Caco-2 (cell line): ENCODE measurements at regions not wholly inside any gene's neighbourhood (a gene's known extent, or its start where the extent isn't known, plus 50 kb on each side); places are given as distances from the start of the nearest gene placed in this dataset.

Experiments used
- BruUV-seq: library from RNA; stranded (reverse); fragments of 400-500 nt; replicated peaks from 2 replicates; lab custom pipeline; 2021; lab: Mats Ljungman, UMichigan
- CTCF ChIA-PET: fragments of 300-600 bp; sonication (Branson Sonifier 250); formaldehyde crosslinking; loops from one replicate; lab custom pipeline; 2022; ENCODE audit warnings: antibody characterized with exemption; lab: Charles Lee
- POLR2A ChIA-PET: fragments of 300-600 bp; sonication (Branson Sonifier 250); formaldehyde crosslinking; loops from one replicate; lab custom pipeline; 2022; ENCODE audit warnings: antibody characterized with exemption; lab: Charles Lee
- DNase-seq, 2 experiments: peaks; one replicate each; pipeline versions ENCODE4 v3.0.0 to v3.0.0-alpha.2; 2020 to 2022
- H3K27me3 ChIP-seq: replicated peaks from 2 replicates; pipeline ENCODE4 v1.6.0; 2011; ENCODE audit warnings: low read length; ENCODE audit not compliant: control insufficient read depth, insufficient read depth
- H3K36me3 ChIP-seq: 2 replicates; pipeline ENCODE4 v1.5.1; 2011; ENCODE audit warnings: low read length; ENCODE audit not compliant: control insufficient read depth, insufficient read depth
- H3K4me1 ChIP-seq: fragments of 250-450 bp; sonication (Bioruptor Pico); 2 replicates; pipeline ENCODE4 v1.5.1; 2020; ENCODE audit warnings: mild to moderate bottlenecking
- H3K4me3 ChIP-seq: 2 replicates; pipeline ENCODE4 v1.5.1; 2011; ENCODE audit warnings: low read depth, mild to moderate bottlenecking, control low read depth, low read length
- H3K9me3 ChIP-seq: fragments of 250-450 bp; sonication (Bioruptor Pico); 2 replicates; pipeline ENCODE4 v1.5.1; 2020; ENCODE audit warnings: mild to moderate bottlenecking, moderate library complexity
- H3K27ac Mint-ChIP-seq: one replicate; pipeline ENCODE4 v1.8.0; 2022; ENCODE audit warnings: mixed read lengths; ENCODE audit not compliant: unreplicated experiment
- H3K27me3 Mint-ChIP-seq: one replicate; pipeline ENCODE4 v1.8.0; 2022; ENCODE audit warnings: mixed read lengths; ENCODE audit not compliant: insufficient read depth, unreplicated experiment
- H3K36me3 Mint-ChIP-seq: one replicate; pipeline ENCODE4 v1.8.0; 2022; ENCODE audit warnings: mild to moderate bottlenecking, mixed read lengths; ENCODE audit not compliant: insufficient read depth, unreplicated experiment
- H3K4me1 Mint-ChIP-seq: one replicate; pipeline ENCODE4 v1.8.0; 2022; ENCODE audit warnings: low read depth, mixed read lengths; ENCODE audit not compliant: unreplicated experiment
- H3K4me3 Mint-ChIP-seq: one replicate; pipeline ENCODE4 v1.8.0; 2022; ENCODE audit warnings: mild to moderate bottlenecking, moderate library complexity, mixed read lengths; ENCODE audit not compliant: unreplicated experiment
- H3K9me3 Mint-ChIP-seq: one replicate; pipeline ENCODE4 v1.8.0; 2022; ENCODE audit warnings: mixed read lengths; ENCODE audit not compliant: unreplicated experiment
- CTCF ChIP-seq, 2 experiments: fragments of 200-600 bp in 1 of 2; IDR thresholded peaks; 1 replicate in 1 of 2; 2 replicates in 1 of 2; pipeline versions ENCODE4 v1.5.1 to v1.8.0; 2011 to 2022; ENCODE audit warnings: antibody characterized with exemption in 1 of 2, control low read depth in 1 of 2, inconsistent platforms in 1 of 2, low read depth in 1 of 2, low read length in 1 of 2, mild to moderate bottlenecking in 1 of 2, moderate library complexity in 1 of 2; ENCODE audit not compliant: insufficient read depth in 1 of 2, severe bottlenecking in 1 of 2, unreplicated experiment in 1 of 2
- intact Hi-C: fragments of 100-400 bp; cut with micrococcal nuclease; formaldehyde crosslinking; loops from one replicate; pipeline ENCODE4 v1.10.0; 2022; ENCODE audit not compliant: unreplicated experiment

- Histone ChIP-seq H3K9me3 (no peaks in the 10 kb centered on the region), H3K36me3 (no peaks in the 10 kb centered on the region), H3K27me3 (no peaks in the 10 kb centered on the region; the same call in 1 of the 2 replicates), H3K4me3 (no peak overlapping the region), H3K4me1 (peaks cover 29% of the 10 kb centered on the region)
- Mint-ChIP-seq H3K9me3 (no peaks in the 10 kb centered on the region), H3K27me3 (no peaks in the 10 kb centered on the region), H3K4me3 (no peak overlapping the region), H3K4me1 (peaks cover 33% of the 10 kb centered on the region), H3K27ac (no peak overlapping the region), H3K36me3 (no peaks in the 10 kb centered on the region)
- intact Hi-C loops: no loop called here
- DNase-seq: no peak
- TF ChIP-seq CTCF (IDR thresholded peaks at IDR 0.05; ENCODE audit: insufficient read depth in 1 of 2, low read depth in 1 of 2, low read length in 1 of 2, severe bottlenecking in 1 of 2, unreplicated experiment in 1 of 2): no peak
- ChIA-PET POLR2A (no interaction called here), CTCF (no interaction called here)
- BruUV-seq: no TSS peak
Observed at GRCh38 chr2:71781695-71782228, 328.4 kb downstream of the DYSF start.

DNA sequence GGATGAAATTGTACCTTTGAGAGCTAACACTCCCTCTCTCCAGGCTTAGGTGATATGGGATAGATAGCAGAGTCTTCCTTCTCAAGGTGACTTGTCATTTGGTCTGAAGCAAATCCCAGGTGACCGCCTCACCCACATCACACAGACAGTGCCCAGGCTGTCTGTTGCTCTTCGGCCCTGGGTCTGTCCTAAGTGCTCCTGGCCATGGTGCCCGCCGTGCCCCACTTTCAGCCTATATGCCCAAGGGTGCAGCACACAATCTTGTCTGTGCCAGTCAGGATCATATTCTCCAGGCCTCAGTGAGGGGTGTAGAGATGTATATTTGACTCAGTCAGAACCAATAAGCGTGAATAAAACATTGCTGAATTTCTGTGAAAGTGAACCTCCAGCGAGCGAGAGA is 326.8 kb downstream of the DYSF start:
- no peak for TF ChIP-seq CTCF (IDR thresholded peaks at IDR 0.05; ENCODE audit: insufficient read depth in 1 of 2, low read depth in 1 of 2, low read length in 1 of 2, severe bottlenecking in 1 of 2, unreplicated experiment in 1 of 2)
- no peak overlapping the region for H3K27ac Mint-ChIP-seq
- no peaks in the 10 kb centered on the region for H3K9me3 Mint-ChIP-seq
- no peak overlapping the region for H3K4me3 Mint-ChIP-seq
- Histone ChIP-seq H3K27me3 (no peaks in the 10 kb centered on the region; the same call in 1 of the 2 replicates), H3K4me1 (peaks cover 23% of the 10 kb centered on the region), H3K36me3 (no peaks in the 10 kb centered on the region), H3K4me3 (no peak overlapping the region), H3K9me3 (no peaks in the 10 kb centered on the region)
- DNase-seq: no peak
- H3K4me1 Mint-ChIP-seq: peaks cover 24% of the 10 kb centered on the region
- intact Hi-C loops: no loop called here
- ChIA-PET POLR2A (no interaction called here), CTCF (no interaction called here)
- H3K36me3 Mint-ChIP-seq: no peaks in the 10 kb centered on the region
- no peaks in the 10 kb centered on the region for H3K27me3 Mint-ChIP-seq
- no TSS peak for BruUV-seq

DNA sequence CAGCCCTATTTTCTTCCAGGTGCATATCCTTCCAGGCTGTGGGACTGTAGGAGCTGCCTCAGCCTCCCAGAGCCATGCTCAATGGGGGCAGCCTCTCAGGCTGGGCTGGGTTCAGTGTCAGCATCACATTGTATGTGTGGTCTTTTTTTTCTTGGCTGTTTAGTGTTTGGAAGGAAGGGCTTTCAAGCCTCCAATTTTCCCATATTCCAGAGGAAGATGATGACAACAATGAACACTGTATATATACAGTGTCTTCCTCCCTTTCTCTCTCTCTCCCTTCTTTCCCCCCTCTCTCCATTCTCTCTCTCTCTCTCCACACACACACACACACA is 326.4 kb downstream of the DYSF start:
- no peaks in the 10 kb centered on the region for H3K36me3 Mint-ChIP-seq
- peaks cover 18% of the 10 kb centered on the region for H3K4me1 ChIP-seq
- H3K9me3 ChIP-seq: no peaks in the 10 kb centered on the region
- no peak overlapping the region for H3K4me3 Mint-ChIP-seq
- no TSS peak for BruUV-seq
- H3K36me3 ChIP-seq: no peaks in the 10 kb centered on the region
- no peak overlapping the region for H3K4me3 ChIP-seq
- ChIA-PET CTCF (no interaction called here), POLR2A (no interaction called here)
- no peak for TF ChIP-seq CTCF (IDR thresholded peaks at IDR 0.05; ENCODE audit: insufficient read depth in 1 of 2, low read depth in 1 of 2, low read length in 1 of 2, severe bottlenecking in 1 of 2, unreplicated experiment in 1 of 2)
- peaks cover 20% of the 10 kb centered on the region for H3K4me1 Mint-ChIP-seq
- H3K27me3 Mint-ChIP-seq: no peaks in the 10 kb centered on the region
- no peak overlapping the region for H3K27ac Mint-ChIP-seq
- no peak for DNase-seq
- no peaks in the 10 kb centered on the region; the same call in 1 of the 2 replicates for H3K27me3 ChIP-seq
- intact Hi-C loops: loop anchor here (1.0 kb wide), 1 partner anchor 19 kb away; no protein-coding TSS in a partner anchor
- no peaks in the 10 kb centered on the region for H3K9me3 Mint-ChIP-seq
